Uterus (tissue), 2 donors: ENCODE measurements at regions not wholly inside any gene's neighbourhood (a gene's known extent, or its start where the extent isn't known, plus 50 kb on each side); places are given as distances from the start of the nearest gene placed in this dataset.

ENCODE experiments used
- POLR2A ChIP-seq, 2 donors: fragments of 450-650 bp; IDR thresholded peaks; one replicate each; pipeline ENCODE4 v1.6.1; 2016; ENCODE audit warnings: antibody characterized with exemption in 2 of 2, mild to moderate bottlenecking in 1 of 2, moderate library complexity in 1 of 2
- TF ChIP-seq, protein P1 (sequence below), 4 experiments: fragments of 200-600 bp in 2 of 4; fragments of 450-650 bp in 2 of 4; sonication (generic) in 2 of 4; IDR thresholded peaks; one replicate each; pipeline ENCODE4 v1.5.1; 2016 to 2019; ENCODE audit warnings: antibody characterized with exemption in 4 of 4, mild to moderate bottlenecking in 2 of 4, moderate library complexity in 1 of 4

- TF ChIP-seq, protein P1, sequence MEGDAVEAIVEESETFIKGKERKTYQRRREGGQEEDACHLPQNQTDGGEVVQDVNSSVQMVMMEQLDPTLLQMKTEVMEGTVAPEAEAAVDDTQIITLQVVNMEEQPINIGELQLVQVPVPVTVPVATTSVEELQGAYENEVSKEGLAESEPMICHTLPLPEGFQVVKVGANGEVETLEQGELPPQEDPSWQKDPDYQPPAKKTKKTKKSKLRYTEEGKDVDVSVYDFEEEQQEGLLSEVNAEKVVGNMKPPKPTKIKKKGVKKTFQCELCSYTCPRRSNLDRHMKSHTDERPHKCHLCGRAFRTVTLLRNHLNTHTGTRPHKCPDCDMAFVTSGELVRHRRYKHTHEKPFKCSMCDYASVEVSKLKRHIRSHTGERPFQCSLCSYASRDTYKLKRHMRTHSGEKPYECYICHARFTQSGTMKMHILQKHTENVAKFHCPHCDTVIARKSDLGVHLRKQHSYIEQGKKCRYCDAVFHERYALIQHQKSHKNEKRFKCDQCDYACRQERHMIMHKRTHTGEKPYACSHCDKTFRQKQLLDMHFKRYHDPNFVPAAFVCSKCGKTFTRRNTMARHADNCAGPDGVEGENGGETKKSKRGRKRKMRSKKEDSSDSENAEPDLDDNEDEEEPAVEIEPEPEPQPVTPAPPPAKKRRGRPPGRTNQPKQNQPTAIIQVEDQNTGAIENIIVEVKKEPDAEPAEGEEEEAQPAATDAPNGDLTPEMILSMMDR (IDR thresholded peaks at IDR 0.05): no peak
- no peak for TF ChIP-seq POLR2A (IDR thresholded peaks at IDR 0.05)
Observed at GRCh38 chr7:52670608-52671225, 364.7 kb upstream of the POM121L12 start.
